Mucosa of rectum (tissue), 2 donors: ENCODE measurements at regions not wholly inside any gene's neighbourhood (a gene's known extent, or its start where the extent isn't known, plus 50 kb on each side); places are given as distances from the start of the nearest gene placed in this dataset.
"Not testable (repeated sequence)": the region's sequence is repeated elsewhere in the genome, so short reads cannot be mapped to it uniquely, and the experiment has no call there.

Experiments
- H3K27ac ChIP-seq, 2 donors: one replicate each; pipeline ENCODE4 v1.7.0; 2013; ENCODE audit warnings: inconsistent platforms in 2 of 2, low read depth in 2 of 2, low read length in 2 of 2
- H3K27me3 ChIP-seq, 2 donors: one replicate each; pipeline ENCODE4 v1.7.0; 2013; ENCODE audit warnings: low read length in 2 of 2; ENCODE audit not compliant: control insufficient read depth in 2 of 2, insufficient read depth in 2 of 2
- H3K36me3 ChIP-seq, 2 donors: one replicate each; pipeline ENCODE4 v1.7.0; 2013; ENCODE audit warnings: low read length in 2 of 2; ENCODE audit not compliant: control insufficient read depth in 2 of 2, insufficient read depth in 2 of 2
- H3K4me1 ChIP-seq, 2 donors: one replicate each; pipeline ENCODE4 v1.7.0; 2013; ENCODE audit warnings: low read length in 2 of 2, mild to moderate bottlenecking in 1 of 2; ENCODE audit not compliant: control insufficient read depth in 2 of 2, insufficient read depth in 2 of 2
- H3K4me3 ChIP-seq, 2 donors: one replicate each; pipeline ENCODE4 v1.7.0; 2013; ENCODE audit warnings: low read length in 2 of 2
- H3K9ac ChIP-seq, 2 donors: one replicate each; pipeline ENCODE4 v1.7.0; 2013; ENCODE audit warnings: low read length in 2 of 2, low read depth in 1 of 2, mild to moderate bottlenecking in 1 of 2
- H3K9me3 ChIP-seq, 2 donors: one replicate each; pipeline ENCODE4 v1.7.0; 2013; ENCODE audit warnings: low read length in 2 of 2; ENCODE audit not compliant: control insufficient read depth in 2 of 2
- donor health status: healthy.
- donor health status: Normal muscosa, but diverticular disease.

- H3K9ac ChIP-seq = no peak overlapping the region
- no peak overlapping the region for H3K27ac ChIP-seq
- H3K27me3 ChIP-seq = no peaks in the 10 kb centered on the region
- no peaks in the 10 kb centered on the region for H3K36me3 ChIP-seq
- H3K9me3 ChIP-seq = no peaks in the 10 kb centered on the region
- no peak overlapping the region for H3K4me3 ChIP-seq
- no peaks in the 10 kb centered on the region for H3K4me1 ChIP-seq
Observed at GRCh38 chr12:88842314-88842713, 262.0 kb upstream of the KITLG start.

DNA sequence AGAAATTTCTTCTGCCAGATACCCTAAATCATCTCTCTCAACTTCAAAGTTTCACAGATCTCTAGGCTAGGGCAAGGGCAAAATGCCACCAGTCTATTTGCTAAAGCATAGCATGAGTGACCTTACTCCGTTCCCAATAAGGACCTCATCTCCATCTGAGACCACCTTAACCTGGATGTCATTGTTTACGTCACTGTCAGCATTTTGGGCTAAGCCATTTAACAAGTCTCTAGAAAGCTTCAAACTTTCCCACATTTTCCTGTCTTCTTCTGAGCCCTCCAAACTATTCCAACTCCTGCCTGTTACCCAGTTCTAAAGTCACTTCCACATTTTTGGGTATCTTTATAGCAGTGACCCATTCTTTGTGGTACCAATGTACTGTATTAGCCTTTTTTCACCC lies 259.2 kb upstream of the KITLG start:
- no peaks in the 10 kb centered on the region for H3K4me1 ChIP-seq
- no peaks in the 10 kb centered on the region for H3K36me3 ChIP-seq
- no peaks in the 10 kb centered on the region for H3K27me3 ChIP-seq
- no peaks in the 10 kb centered on the region for H3K9me3 ChIP-seq
- H3K9ac ChIP-seq = no peak overlapping the region
- no peak overlapping the region for H3K4me3 ChIP-seq
- H3K27ac ChIP-seq = no peak overlapping the region

- Histone ChIP-seq H3K9ac (no peak overlapping the region), H3K4me1 (no peaks in the 10 kb centered on the region), H3K9me3 (no peaks in the 10 kb centered on the region), H3K36me3 (no peaks in the 10 kb centered on the region), H3K4me3 (no peak overlapping the region), H3K27ac (no peak overlapping the region), H3K27me3 (no peaks in the 10 kb centered on the region)
Observed at GRCh38 chr12:88836156-88836555, 255.9 kb upstream of the KITLG start.

GRCh38 chr12:88834226-88834625 lies 254.0 kb upstream of the KITLG start:
- H3K36me3 ChIP-seq = no peaks in the 10 kb centered on the region
- H3K4me1 ChIP-seq = no peaks in the 10 kb centered on the region
- no peaks in the 10 kb centered on the region for H3K9me3 ChIP-seq
- H3K27me3 ChIP-seq = no peaks in the 10 kb centered on the region
- no peak overlapping the region for H3K9ac ChIP-seq
- H3K27ac ChIP-seq = no peak overlapping the region
- H3K4me3 ChIP-seq = no peak overlapping the region

DNA sequence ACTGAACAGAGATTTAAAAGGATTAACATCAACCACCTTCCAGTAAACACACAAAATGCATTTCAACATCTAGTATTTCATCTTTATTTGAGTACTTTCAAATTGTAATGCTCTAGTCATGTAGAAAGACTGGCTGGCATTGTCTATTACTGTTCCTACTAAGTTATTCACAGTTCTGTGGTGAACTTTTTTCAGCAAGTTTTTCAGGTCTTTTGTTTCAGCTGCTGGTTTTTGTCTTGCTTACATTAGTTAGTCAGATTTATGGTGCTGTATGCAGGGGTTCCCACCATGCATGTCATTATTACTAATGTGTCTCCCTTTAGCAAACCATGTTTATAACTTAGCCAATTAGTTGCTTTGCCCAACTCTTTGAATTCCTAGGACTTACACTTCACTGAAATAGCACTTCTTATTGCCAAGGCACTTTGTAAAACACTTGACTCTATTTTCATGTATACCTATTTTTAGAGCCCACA lies 253.4 kb upstream of the KITLG start:
- no peak overlapping the region for H3K27ac ChIP-seq
- H3K4me1 ChIP-seq = no peaks in the 10 kb centered on the region
- no peaks in the 10 kb centered on the region for H3K9me3 ChIP-seq
- H3K9ac ChIP-seq = no peak overlapping the region
- no peaks in the 10 kb centered on the region for H3K36me3 ChIP-seq
- H3K4me3 ChIP-seq = no peak overlapping the region
- H3K27me3 ChIP-seq = no peaks in the 10 kb centered on the region

DNA sequence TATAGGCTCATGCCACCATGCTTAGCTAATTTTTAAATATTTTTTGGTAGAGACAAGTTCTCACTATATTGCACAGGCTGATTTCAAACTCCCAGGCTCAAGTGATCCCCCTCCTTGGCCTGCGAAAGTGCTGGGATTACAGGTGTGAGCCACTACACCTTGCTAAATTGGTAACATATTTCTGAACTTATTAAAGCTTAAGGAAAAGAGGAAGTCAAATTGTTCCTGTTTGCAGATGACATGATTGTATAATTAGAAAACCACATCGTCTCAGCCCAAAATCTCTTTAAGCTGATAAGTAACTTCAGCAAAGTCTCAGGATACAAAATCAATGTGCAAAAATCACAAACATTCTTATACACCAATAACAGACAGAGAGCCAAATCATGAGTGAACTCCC lies 248.3 kb upstream of the KITLG start:
- H3K4me3 ChIP-seq, H3K4me1 ChIP-seq, H3K9me3 ChIP-seq, H3K27ac ChIP-seq, H3K9ac ChIP-seq, H3K27me3 ChIP-seq, H3K36me3 ChIP-seq: not testable (repeated sequence)

- Histone ChIP-seq H3K27me3 (no peaks in the 10 kb centered on the region), H3K9ac (no peak overlapping the region), H3K27ac (no peak overlapping the region), H3K9me3 (no peaks in the 10 kb centered on the region), H3K36me3 (no peaks in the 10 kb centered on the region), H3K4me1 (no peaks in the 10 kb centered on the region), H3K4me3 (no peak overlapping the region)
Observed at GRCh38 chr12:88820012-88820411, 239.7 kb upstream of the KITLG start.

- Histone ChIP-seq H3K27me3 (no peaks in the 10 kb centered on the region), H3K27ac (no peak overlapping the region), H3K9me3 (no peaks in the 10 kb centered on the region), H3K36me3 (no peaks in the 10 kb centered on the region), H3K9ac (no peak overlapping the region), H3K4me3 (no peak overlapping the region), H3K4me1 (no peaks in the 10 kb centered on the region)
Observed at GRCh38 chr12:88816201-88816600, 235.9 kb upstream of the KITLG start.

DNA sequence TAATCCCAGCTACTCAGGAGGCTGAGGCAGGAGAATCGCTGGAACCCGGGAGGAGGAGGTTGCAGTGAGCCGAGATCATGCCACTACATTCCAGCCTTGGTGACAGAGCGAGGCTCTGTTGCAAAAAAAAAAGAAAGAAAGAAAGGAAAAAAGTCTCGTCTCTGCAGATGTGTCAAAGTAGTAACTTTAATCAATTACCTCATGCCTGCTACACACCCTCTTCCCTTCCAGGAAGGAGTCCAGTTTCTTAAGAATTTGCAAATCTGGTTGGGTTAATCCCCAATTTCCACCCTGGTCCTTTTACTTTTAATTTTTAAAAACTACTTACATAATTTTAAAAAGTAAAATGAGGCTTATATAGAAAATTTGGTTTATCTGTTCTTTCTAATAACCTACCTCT lies 234.5 kb upstream of the KITLG start:
- Histone ChIP-seq H3K4me3 (no peak overlapping the region), H3K36me3 (no peaks in the 10 kb centered on the region), H3K9ac (no peak overlapping the region), H3K27ac (no peak overlapping the region), H3K4me1 (no peaks in the 10 kb centered on the region), H3K9me3 (no peaks in the 10 kb centered on the region), H3K27me3 (no peaks in the 10 kb centered on the region)

GRCh38 chr12:88812610-88813009 lies 232.3 kb upstream of the KITLG start:
- Histone ChIP-seq H3K4me3 (no peak overlapping the region), H3K36me3 (no peaks in the 10 kb centered on the region), H3K9ac (no peak overlapping the region), H3K9me3 (no peaks in the 10 kb centered on the region), H3K27me3 (no peaks in the 10 kb centered on the region), H3K4me1 (no peaks in the 10 kb centered on the region), H3K27ac (no peak overlapping the region)

- H3K4me3 ChIP-seq = no peak overlapping the region
- H3K36me3 ChIP-seq = no peaks in the 10 kb centered on the region
- H3K27me3 ChIP-seq = no peaks in the 10 kb centered on the region
- no peak overlapping the region for H3K27ac ChIP-seq
- no peak overlapping the region for H3K9ac ChIP-seq
- no peaks in the 10 kb centered on the region for H3K9me3 ChIP-seq
- no peaks in the 10 kb centered on the region for H3K4me1 ChIP-seq
Observed at GRCh38 chr12:88810806-88811205, 230.5 kb upstream of the KITLG start.
